Muscle of arm (tissue), 1 donor: ENCODE measurements at regions not wholly inside any gene's neighbourhood (a gene's known extent, or its start where the extent isn't known, plus 50 kb on each side); places are given as distances from the start of the nearest gene placed in this dataset.
"Not testable (repeated sequence)": the region's sequence is repeated elsewhere in the genome, so short reads cannot be mapped to it uniquely, and the experiment has no call there.

ENCODE experiments used
- DNase-seq: peaks from one replicate; pipeline ENCODE4 v3.0.0-alpha.2; 2013

- DNase-seq: no peak
These were observed 192.8 kb upstream of the RGS6 start for GRCh38 chr14:71739273-71739990.

GRCh38 chr14:71741241-71741640, 191.0 kb upstream of the RGS6 start:
- DNase-seq: no peak

- DNase-seq: no peak
These were observed 189.7 kb upstream of the RGS6 start for GRCh38 chr14:71742485-71742884.

GRCh38 chr14:71745072-71745471, 187.2 kb upstream of the RGS6 start:
- no peak for DNase-seq

GRCh38 chr14:71748196-71748595, 184.0 kb upstream of the RGS6 start:
- DNase-seq: no peak

- no peak for DNase-seq
These were observed 182.5 kb upstream of the RGS6 start for GRCh38 chr14:71749613-71750238.

- no peak for DNase-seq
These were observed 181.0 kb upstream of the RGS6 start for GRCh38 chr14:71751264-71751663.

GRCh38 chr14:71752111-71752738, 180.0 kb upstream of the RGS6 start:
- no peak for DNase-seq

GRCh38 chr14:71753126-71753830, 179.0 kb upstream of the RGS6 start:
- peak; percentile 91 for DNase-seq

GRCh38 chr14:71753976-71754375, 178.3 kb upstream of the RGS6 start:
- no peak for DNase-seq

GRCh38 chr14:71754422-71755095, 177.7 kb upstream of the RGS6 start:
- DNase-seq: no peak

GRCh38 chr14:71758229-71758951, 173.8 kb upstream of the RGS6 start:
- no peak for DNase-seq

GRCh38 chr14:71762575-71762974, 169.7 kb upstream of the RGS6 start:
- no peak for DNase-seq

- peak; percentile 46 for DNase-seq
These were observed 167.4 kb upstream of the RGS6 start for GRCh38 chr14:71764701-71765382.

GRCh38 chr14:71765505-71765904, 166.7 kb upstream of the RGS6 start:
- no peak for DNase-seq

GRCh38 chr14:71770431-71770830, 161.8 kb upstream of the RGS6 start:
- DNase-seq: no peak

GRCh38 chr14:71771421-71771820, 160.8 kb upstream of the RGS6 start:
- not testable (repeated sequence) for DNase-seq

- DNase-seq: not testable (repeated sequence)
These were observed 160.2 kb upstream of the RGS6 start for GRCh38 chr14:71771996-71772395.

- DNase-seq: no peak
These were observed 158.2 kb upstream of the RGS6 start for GRCh38 chr14:71773898-71774481.
